Activated naive CD4-positive, alpha-beta T cell treated with Interleukin-2 at 50 U/mL for 16 hours (primary cell): ENCODE measurements at regions not wholly inside any gene's neighbourhood (a gene's known extent, or its start where the extent isn't known, plus 50 kb on each side); places are given as distances from the start of the nearest gene placed in this dataset.
"Not testable (repeated sequence)": the region's sequence is repeated elsewhere in the genome, so short reads cannot be mapped to it uniquely, and the experiment has no call there.

Experiments used
- DNase-seq: peaks from one replicate; pipeline ENCODE4 v3.0.0-alpha.2; 2020

DNA sequence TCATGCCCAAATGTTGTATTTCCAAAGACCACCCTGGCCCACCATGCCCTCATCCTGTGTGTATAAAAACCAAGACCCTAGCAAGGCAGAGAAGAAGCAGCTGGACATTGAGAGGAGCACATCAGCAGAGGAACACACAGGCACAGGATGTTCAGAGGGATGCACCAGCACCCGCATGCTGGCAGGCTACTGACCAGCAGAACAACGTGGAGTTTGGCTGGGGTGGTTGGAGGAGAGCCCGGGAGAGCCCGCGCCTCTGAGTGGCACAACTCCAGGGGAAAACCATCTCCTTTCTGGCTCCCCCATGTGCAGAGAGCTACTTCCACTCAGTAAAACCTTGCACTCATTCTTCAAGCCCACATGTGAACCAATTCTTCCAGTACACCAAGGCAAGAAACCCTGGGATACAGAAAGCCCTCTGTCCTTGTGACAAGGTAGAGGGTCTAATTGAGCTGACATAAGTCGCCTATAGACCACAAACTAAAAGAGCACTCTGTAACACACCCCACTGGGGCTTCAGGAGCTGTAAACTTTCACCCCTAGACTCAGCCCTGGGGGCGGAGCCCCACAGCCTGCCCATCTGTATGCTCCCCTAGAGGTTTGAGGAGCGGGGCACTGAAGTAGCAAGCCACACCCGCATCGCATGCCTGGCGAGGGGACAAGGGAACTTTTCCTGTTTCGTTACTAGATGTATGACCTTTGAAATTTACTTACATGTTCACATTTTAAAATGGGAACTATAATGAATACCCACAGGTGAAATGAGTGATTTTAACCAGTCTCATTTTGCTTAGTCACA, 831.5 kb upstream of the CITED2 start:
- no peak for DNase-seq

DNA sequence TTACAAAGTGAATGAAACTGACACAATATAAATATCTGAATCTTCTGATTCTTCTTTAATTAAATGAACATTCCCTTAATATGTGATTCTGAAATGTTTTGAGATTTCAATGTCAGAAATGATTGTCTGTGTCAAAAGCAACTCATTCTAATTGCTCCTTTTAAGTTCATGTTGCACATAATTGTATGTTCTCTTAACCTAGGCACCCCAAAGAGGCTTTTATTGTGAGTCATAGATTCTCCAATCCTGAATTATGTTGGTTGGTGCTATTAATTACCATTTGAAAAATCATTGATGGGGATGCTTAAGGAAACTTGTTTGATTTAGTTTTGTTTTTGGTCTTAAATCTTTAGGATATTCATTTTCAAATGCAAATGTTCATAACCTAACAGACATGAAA, 829.7 kb upstream of the CITED2 start:
- no peak for DNase-seq

DNA sequence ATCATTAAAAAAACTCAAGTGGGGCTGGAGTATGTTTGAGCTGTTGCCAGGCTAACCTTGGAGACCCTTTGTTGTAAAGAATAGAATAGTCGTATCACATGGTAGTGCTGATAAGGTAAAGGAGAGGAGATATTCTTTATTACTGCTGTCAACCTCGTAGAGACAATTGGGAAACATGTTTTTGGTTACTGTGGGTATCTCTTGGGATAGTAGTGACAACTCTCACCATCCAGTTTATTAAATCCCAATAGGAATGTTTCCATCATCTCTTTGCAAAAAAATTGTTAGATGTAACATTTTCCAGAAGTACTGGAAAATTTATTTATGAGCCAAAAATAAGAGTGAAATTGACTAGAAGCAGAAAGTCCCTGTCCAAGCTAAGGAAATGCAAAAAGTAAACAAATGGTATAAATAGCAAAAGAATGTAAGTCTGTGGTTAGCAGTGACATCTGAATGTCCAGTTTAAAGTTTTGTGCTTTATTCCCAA, 829.3 kb upstream of the CITED2 start:
- DNase-seq: no peak

DNA sequence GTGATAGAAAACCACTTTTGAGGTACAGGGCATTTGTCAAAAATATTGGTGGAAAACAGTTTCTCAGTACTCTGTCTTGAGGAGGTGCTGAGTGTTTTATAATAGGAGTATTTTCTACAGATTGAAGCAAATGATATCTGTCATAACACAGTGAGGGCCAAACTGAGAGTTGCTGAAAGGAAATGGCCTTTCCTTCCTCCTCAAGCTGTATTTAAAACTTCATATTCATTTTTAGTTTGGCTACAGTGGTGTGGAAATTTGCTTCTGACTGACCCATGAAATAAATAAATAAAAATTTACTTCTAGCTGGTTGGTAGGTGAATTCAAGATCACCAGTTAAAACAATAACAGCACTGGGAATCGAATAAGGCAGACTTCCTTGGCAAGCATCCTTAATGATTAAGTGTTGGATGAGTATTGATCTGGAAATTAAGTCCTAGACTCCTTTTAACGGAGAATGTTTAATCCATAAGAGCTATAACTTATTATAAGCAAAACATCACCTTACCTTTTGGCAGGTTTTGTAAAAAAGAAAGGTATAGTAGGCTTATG, 828.6 kb upstream of the CITED2 start:
- DNase-seq: no peak

DNA sequence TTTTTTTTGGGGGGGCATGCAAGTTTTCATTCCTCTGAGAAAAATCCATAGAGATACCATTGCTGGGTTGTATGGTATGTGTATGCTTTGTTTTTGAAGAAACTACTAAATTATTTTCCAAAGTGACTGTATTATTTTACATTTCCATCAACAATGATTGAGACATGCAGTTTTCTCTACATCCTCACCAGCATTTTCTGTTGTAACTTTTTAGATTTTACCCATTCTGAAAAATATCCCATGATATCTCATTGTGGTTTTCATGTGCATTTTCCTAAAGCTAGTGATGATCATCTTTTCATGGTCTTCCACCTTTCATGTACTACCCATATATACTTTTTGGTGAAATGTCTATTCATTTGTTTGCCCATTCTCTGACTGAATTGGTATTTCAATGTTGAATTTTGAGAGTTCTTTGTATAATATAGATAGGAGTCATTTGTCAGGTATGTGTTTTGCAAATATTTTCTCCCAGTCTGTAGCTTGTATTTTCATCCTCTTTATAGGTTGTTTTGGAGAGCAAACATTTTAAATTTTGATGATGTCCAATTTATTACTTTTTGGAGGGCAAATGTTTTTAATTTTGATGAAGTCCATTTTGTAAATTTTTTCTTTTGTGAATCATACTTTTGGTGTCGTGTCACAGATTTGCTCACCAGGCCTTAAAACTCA, 827.5 kb upstream of the CITED2 start:
- DNase-seq: no peak

DNA sequence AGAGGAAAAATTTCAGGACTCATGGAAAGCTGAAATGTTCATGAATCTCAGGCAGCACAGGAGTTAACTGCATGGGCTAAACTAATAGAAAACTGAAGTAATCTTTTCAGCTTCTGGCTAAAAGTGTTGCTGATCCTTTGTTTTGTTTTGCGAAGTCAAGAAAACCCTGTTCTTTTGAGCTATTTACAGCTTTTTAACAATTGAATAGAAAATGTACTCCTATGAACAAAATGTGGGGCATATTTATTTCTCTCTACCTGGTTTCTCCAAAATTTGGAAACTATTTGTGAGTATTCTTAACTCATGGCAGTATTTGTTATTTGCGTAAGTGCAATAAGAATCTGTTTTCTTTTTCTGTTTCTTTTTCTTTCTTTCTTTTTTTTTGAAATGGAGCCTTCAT, 818.8 kb upstream of the CITED2 start:
- DNase-seq: no peak

DNA sequence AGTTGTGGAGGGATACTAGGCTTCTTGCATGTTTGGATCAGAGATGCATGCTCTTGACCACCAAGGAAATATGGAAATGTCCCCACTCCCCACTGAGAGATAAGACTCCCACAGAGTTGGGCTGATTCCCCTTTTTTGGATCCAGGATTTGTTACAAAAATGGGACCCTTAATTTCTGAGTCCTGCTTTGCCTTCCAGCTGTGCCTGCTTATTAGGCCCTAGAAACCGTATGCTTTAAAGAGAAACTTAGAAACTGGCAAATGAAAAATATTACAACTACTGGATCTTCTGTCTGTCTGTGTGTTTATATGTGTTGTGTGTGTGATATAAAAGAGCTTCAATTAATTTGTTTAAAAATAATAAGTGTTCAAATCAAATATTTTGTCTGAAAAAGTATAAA, 817.6 kb upstream of the CITED2 start:
- no peak for DNase-seq

DNA sequence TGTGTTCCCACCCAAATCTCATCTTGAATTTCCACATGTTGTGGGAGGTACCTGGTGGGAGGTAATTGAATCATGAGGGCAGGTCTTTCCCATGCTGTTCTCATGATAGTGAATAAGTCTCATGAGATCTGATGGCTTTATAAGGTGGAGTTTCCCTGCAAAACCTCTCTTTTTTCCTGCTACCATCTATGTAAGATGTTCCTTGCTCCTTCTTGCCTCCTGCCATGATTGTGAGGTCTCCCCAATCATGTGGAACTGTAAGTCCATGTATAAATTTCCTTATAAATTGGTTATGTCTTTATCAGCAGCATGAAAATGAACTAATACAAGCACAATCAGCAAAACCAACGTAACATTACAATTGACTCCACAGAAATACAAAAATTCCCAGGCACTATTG, 814.8 kb upstream of the CITED2 start:
- not testable (repeated sequence) for DNase-seq

DNA sequence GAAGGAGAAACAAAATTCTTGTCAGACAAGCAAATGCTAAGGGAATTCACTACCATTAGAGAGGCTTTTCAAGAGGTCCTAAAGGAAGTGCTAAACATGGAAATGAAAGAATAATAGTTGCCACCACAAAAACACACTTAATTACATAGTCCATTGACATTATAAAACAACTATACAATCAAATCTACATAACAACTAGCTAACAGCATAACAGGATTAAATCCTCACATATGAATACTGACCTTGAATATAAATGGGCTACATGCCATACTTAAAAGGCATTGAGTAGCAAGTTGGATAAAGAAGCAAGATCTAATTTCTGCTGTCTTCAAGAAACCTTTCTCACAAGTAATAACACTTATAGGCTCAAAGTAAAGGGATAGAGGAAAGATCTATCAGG, 811.5 kb upstream of the CITED2 start:
- no peak for DNase-seq

DNA sequence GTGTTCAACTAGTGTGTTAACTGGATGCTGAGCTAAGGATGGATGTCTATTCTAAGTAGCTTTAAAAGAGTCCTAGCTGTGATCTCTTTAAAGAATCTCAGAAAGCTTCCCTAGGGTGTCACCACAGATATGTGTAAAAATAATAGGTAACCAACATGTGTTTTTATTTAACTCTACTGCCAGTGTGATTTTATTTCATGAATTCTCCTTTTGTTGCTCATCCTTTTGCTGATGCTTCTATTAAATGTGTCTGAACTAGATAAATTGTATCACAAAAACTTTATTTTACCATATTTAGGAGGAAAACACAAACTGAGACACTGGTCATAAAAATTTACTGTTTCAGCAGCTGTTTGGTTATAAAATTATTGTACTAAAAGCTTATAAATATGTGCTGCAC, 809.4 kb upstream of the CITED2 start:
- no peak for DNase-seq

DNA sequence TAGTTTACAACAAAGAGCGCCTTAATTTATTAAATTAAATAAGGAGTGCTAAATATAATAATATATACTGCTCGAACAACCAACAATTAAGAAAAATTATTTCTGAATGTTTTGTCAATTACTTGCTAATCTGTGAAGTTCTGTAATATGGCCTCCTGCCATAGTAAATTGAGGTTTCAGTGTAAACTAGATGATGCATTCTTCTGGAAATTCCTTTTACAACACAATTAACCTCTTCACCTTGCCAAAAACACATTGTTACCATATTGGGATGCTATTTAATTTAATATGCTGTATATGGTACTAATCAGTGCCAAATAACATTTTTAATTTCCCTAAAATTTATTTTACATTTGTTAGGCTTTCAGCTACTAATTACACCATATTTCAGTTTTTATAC, 808.4 kb upstream of the CITED2 start:
- no peak for DNase-seq

DNA sequence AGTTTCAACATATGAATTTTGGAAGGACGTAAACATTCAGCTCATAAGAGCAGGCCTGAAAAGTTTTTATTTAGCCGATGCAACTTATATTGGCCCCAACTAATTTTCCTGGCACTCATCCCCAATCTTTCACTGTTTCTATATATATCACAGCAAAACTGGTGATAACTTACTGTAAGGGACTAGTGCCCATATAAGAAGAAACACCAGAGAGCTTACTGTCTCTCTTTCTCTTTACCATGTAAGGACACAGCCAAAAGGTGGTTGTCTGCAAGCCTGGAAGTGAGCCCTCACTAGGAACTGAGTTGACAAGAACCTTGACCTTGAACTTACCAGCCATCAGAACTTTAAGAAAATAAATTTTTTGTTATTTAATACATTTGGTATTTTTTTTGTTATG, 807.4 kb upstream of the CITED2 start:
- no peak for DNase-seq

DNA sequence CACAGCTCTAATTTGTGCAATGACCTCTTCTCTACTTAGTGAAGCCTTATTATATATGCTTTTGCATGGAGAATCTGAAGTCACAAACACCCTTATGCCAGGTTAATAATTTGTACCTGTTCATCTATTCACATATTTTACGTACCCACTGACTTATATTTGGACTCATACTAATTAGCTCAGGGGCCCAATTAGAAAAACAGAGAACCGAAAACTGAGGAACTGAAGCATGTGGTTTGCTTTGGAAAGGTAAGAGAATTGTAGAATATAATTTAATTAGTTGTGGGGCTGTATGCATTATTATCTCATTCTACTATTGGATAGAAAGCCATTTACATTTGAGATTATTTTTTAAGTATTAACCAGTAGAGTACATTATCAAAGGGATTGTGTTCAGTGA, 805.9 kb upstream of the CITED2 start:
- DNase-seq: no peak

DNA sequence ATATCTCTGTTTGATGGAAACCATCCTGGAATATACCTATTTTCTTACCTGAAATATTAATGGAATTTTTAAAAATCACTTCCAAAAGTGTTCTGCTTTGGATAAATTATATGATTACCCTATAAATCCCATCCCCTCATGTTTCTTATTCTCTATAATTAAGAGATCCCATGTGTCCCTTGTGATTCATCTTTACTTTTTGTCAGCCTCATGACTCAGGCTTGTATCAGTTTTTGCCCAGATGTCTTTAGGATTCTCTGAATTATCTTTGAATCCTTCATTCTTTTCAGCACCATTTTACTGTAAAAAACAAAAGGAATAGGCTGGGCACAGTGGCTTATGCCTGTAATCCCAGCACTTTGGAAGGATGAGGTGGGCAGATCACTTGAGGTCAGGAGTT, 804.5 kb upstream of the CITED2 start:
- DNase-seq: no peak

DNA sequence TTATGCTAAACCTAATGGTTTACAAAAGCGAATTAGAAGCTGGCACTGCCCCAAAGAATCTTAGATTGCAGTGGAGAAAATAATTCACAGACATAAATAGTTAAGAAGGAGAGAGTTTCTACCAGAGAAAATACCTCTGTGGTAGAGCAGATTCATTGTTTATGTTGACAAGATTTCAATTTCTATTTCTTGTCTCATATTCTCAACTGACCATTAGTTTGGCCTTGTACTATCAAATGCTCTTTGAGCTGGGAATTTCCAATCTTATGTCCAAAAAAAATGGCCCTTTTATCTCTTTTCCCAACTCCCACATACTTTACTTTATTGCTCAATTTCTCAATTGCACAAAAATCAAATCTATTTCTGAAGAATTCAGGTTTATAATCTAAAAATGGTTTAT, 804.1 kb upstream of the CITED2 start:
- no peak for DNase-seq

DNA sequence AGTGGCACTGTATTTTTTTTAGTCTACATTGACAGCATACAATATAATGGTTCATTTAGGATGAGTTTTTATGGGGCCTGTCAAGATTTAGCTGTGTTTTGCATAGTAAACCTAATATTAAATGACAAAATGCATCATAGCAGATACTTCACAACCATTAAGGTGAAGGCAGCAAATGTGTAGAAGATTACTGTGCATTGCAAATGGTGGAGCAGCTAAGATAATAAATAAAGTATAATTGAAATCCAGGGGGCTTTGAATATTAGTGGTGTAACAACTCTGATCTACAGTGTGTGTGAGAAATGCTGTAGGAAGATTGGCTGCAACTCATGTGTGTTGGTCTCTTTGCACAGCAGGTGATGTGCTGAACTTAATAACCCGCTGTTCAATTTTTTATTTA, 801.9 kb upstream of the CITED2 start:
- DNase-seq: no peak

DNA sequence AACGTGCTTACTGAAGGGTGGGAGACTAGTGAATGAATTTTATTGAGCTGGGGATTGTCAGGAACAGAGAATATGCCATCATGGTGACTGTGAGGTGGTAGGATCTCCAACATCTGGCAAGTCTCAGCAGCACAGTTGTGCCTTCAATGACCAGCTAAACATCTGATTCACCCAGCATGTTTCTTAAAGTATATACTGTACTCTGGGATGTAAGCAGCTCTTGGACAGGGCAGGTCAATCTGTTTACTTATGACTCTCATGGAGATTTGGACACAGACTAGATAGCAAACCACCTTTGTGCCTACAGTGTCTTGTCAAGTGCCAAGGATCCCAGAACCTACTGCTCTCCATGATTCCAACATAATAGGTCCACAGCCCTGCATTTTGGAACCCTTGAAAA, 801.0 kb upstream of the CITED2 start:
- no peak for DNase-seq

DNA sequence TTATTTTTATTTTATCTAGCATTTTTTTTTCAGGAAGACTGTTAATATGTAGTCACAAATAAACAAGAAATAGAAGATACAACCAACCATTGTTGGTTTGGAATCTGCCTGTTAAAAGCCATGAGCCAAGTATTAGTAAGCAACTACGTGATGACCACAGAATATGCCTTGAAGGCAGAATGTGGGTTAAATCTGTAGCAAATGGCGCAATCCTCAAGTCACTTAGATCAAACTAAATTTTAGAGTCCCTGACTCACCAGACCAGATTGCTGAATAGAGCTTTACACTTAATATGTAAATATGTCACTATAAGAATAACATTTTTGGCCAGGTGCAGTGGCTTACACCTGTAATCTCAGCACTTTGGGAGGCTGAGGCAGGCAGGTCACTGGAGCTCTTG, 800.1 kb upstream of the CITED2 start:
- no peak for DNase-seq

DNA sequence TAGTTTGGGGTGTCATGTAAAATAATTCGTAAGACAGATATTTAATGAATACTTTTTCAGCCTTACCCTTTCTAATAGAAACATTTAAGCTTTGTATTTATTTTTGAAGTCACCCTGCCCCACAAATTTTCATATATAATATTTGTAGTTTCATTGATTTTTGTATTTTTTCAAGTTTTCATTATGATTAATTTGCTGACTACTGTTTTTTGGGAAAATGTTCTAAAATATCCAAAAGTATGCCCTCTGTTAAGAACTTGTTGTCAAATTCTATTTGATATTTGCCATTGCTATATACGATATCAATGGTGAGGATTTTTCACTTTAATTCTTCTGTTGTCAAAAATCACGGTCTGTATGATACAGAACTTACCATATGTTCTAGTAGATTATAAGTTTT, 793.9 kb upstream of the CITED2 start:
- no peak for DNase-seq

DNA sequence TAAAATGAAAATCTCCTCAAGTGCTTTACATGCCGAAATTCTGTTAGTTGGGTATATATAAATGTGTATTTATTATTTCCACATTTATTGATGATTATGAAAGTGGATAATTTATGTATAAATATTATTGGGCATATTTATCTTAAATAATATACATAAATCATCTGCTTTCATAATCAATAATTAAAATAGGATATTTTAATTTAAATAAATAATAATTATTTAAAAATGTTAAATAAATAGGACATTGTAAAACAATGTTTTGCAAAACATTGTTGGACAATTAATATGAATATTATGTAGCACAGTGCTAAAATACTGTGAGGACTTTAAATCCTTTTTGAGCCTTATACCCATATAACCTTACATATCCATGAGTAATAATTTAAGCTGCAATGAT, 786.5 kb upstream of the CITED2 start:
- no peak for DNase-seq

DNA sequence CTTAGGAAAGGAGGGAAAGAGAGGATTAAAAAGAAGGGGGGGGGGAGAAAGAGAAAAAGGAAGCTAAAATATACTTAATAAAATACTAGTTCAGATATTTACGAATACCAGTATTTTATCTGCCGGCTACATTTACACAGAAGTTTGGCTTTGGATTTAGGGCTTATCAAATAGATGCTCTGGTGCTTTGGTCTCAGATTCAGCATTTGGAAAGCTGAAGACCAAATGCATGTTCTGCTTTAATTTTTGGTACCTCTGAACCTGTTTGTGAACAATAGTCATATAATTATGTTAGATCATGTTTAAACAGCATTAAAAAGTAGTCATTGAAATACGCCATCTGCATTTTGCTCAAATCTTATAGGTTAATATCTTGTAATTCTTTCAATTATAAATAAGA, 786.0 kb upstream of the CITED2 start:
- DNase-seq: no peak

DNA sequence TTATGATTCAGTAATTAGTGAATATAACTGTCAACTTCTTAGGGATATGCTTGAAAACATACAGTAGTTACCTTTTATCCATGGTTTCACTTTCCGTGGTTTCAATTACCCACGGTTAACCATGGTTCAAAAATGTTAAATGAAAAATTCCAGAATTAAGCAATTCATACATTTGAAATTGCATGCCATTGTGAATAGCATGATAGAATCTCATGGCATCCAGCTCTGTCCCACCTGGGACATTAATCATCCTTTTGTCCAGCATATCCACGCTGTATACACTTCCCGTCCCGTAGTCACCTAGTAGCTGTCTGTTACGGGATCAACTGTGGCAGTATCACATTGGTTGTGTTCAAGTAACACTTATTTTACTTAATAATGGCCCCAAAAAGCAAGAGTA, 781.7 kb upstream of the CITED2 start:
- DNase-seq: no peak

DNA sequence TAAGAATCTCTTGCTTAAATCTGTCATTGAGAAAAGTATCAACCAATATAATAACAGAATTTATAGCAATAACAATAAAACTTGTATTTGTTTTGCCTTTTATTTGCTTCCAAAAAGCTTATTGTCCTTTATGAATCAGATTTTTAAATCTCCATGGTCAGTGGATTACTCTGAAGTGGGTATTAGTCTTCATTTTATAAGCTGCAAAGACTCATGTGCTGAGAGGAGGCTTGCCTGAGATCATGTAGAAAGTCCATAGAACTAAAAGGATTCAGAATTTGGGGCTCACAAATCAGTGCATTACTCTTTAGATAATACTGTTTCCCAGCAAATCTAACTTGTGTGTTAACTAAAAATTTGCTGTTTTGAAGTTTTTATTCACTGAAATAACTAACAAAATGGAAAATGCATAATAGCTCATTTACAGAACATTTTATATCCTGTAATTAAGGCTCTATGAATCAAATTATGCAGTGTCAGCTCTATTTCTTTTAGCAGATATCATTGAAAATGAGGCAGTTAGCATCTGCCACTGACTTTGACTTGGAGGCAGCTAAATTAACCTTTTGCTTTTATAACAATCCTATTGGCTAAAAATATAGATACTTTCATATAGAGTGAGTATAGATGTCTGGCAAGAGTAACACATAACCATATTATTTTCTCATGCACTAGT, 781.1 kb upstream of the CITED2 start:
- DNase-seq: no peak

DNA sequence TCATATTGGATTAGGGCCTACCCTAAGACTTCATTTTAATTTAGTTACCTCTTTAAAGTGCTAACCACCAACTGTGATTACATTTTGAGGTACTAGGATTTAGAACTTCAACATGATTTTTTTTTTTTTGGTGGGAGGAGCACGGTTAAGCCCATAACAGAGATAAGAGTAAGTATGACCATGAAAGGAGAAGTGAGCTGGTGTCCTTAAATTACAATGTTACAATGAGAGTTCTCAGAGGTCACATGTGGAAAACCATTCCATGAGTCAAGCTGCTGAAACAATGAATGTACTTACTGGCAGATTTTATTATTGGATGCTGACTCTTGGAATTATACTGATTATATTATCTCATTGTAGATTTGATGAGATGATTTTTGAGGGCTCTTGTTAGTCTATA, 779.3 kb upstream of the CITED2 start:
- DNase-seq: no peak
